ENCODE measurements at regions not wholly inside any gene's neighbourhood (a gene's known extent, or its start where the extent isn't known, plus 50 kb on each side); places are given as distances from the start of the nearest gene placed in this dataset.

GRCh38 chr10:64477791-64478190, 956.6 kb downstream of the REEP3 start:
- H3K36me3 ChIP-seq (ENCODE audit: control insufficient read depth, insufficient read depth, low read length) = no peaks in the 10 kb centered on the region
- FAIRE-seq (no peak), DNase-seq (ENCODE audit: low read depth) (no peak)
- no peaks in the 10 kb centered on the region for H3K27me3 ChIP-seq (ENCODE audit: control insufficient read depth, insufficient read depth, low read length)
- H3K4me3 ChIP-seq (ENCODE audit: low read depth, low read length) = no peak overlapping the region
- TF ChIP-seq CTCF (IDR thresholded peaks at IDR 0.05; ENCODE audit: insufficient read depth, low read length, severe bottlenecking) = no peak

- DNase-seq (ENCODE audit: low read depth) (no peak), FAIRE-seq (no peak)
- H3K4me3 ChIP-seq (ENCODE audit: low read depth, low read length) = no peak overlapping the region
- TF ChIP-seq CTCF (IDR thresholded peaks at IDR 0.05; ENCODE audit: insufficient read depth, low read length, severe bottlenecking) = no peak
- no peaks in the 10 kb centered on the region for H3K36me3 ChIP-seq (ENCODE audit: control insufficient read depth, insufficient read depth, low read length)
- H3K27me3 ChIP-seq (ENCODE audit: control insufficient read depth, insufficient read depth, low read length) = no peaks in the 10 kb centered on the region
Measured at GRCh38 chr10:64484811-64485330, 963.7 kb downstream of the REEP3 start.

- Histone ChIP-seq H3K27me3 (ENCODE audit: control insufficient read depth, insufficient read depth, low read length) (no peaks in the 10 kb centered on the region), H3K36me3 (ENCODE audit: control insufficient read depth, insufficient read depth, low read length) (no peaks in the 10 kb centered on the region), H3K4me3 (ENCODE audit: low read depth, low read length) (no peak overlapping the region)
- no peak for TF ChIP-seq CTCF (IDR thresholded peaks at IDR 0.05; ENCODE audit: insufficient read depth, low read length, severe bottlenecking)
- DNase-seq (ENCODE audit: low read depth) (peak; percentile 25), FAIRE-seq (no peak)
Measured at GRCh38 chr10:64486149-64486548, 964.9 kb downstream of the REEP3 start.

- TF ChIP-seq CTCF (IDR thresholded peaks at IDR 0.05; ENCODE audit: insufficient read depth, low read length, severe bottlenecking) = no peak
- H3K27me3 ChIP-seq (ENCODE audit: control insufficient read depth, insufficient read depth, low read length) = no peaks in the 10 kb centered on the region
- DNase-seq (ENCODE audit: low read depth) (no peak), FAIRE-seq (no peak)
- H3K36me3 ChIP-seq (ENCODE audit: control insufficient read depth, insufficient read depth, low read length) = no peaks in the 10 kb centered on the region
- H3K4me3 ChIP-seq (ENCODE audit: low read depth, low read length) = no peak overlapping the region
Measured at GRCh38 chr10:64486901-64487300, 965.7 kb downstream of the REEP3 start.

GRCh38 chr10:64494901-64495300, 973.7 kb downstream of the REEP3 start:
- no peaks in the 10 kb centered on the region for H3K27me3 ChIP-seq (ENCODE audit: control insufficient read depth, insufficient read depth, low read length)
- DNase-seq (ENCODE audit: low read depth) = no peak
- H3K4me3 ChIP-seq (ENCODE audit: low read depth, low read length) = no peak overlapping the region
- no peak for FAIRE-seq
- no peaks in the 10 kb centered on the region for H3K36me3 ChIP-seq (ENCODE audit: control insufficient read depth, insufficient read depth, low read length)
- no peak for TF ChIP-seq CTCF (IDR thresholded peaks at IDR 0.05; ENCODE audit: insufficient read depth, low read length, severe bottlenecking)

GRCh38 chr10:64497306-64497705, 976.1 kb downstream of the REEP3 start:
- no peak for FAIRE-seq
- H3K27me3 ChIP-seq (ENCODE audit: control insufficient read depth, insufficient read depth, low read length) = no peaks in the 10 kb centered on the region
- no peak for TF ChIP-seq CTCF (IDR thresholded peaks at IDR 0.05; ENCODE audit: insufficient read depth, low read length, severe bottlenecking)
- DNase-seq (ENCODE audit: low read depth) = no peak
- H3K4me3 ChIP-seq (ENCODE audit: low read depth, low read length) = no peak overlapping the region
- H3K36me3 ChIP-seq (ENCODE audit: control insufficient read depth, insufficient read depth, low read length) = no peaks in the 10 kb centered on the region

All from bronchial epithelial cell (primary cell).